H1 (cell line): ENCODE measurements at regions not wholly inside any gene's neighbourhood (a gene's known extent, or its start where the extent isn't known, plus 50 kb on each side); places are given as distances from the start of the nearest gene placed in this dataset.

Experiments
- CTCF ChIA-PET: fragments of 300-600 bp; sonication (Branson Sonifier 250); formaldehyde crosslinking; loops from one replicate; lab custom pipeline; 2021; ENCODE audit not compliant: partially characterized antibody; lab: Charles Lee
- POLR2A ChIA-PET: fragments of 300-600 bp; sonication (Branson Sonifier 250); formaldehyde crosslinking; loops from one replicate; lab custom pipeline; 2021; ENCODE audit warnings: inconsistent platforms; ENCODE audit not compliant: partially characterized antibody; lab: Charles Lee
- DNase-seq, 2 experiments: peaks; one replicate each; pipeline versions ENCODE4 v3.0.0 to v3.0.0-alpha.2; 2010 to 2022; ENCODE audit warnings: low spot score in 2 of 2, low read depth in 1 of 2, mixed read lengths in 1 of 2
- FAIRE-seq: peaks from 2 replicates; lab custom pipeline; 2011; peaks lifted over from hg19 to GRCh38; lab: Jason Lieb, UNC
- H2AFZ ChIP-seq: 2 replicates; pipeline ENCODE4 v1.8.1; 2012; ENCODE audit warnings: low read length, inconsistent platforms
- H2AK5ac ChIP-seq: 2 replicates; pipeline ENCODE4 v1.6.1; 2013; ENCODE audit warnings: low read depth, low read length
- H2BK120ac ChIP-seq: replicated peaks from 2 replicates; pipeline ENCODE3; 2013; ENCODE audit warnings: low read depth, low read length, inconsistent platforms
- H2BK12ac ChIP-seq: 2 replicates; pipeline ENCODE4 v1.6.1; 2013; ENCODE audit warnings: low read depth, low read length
- H2BK15ac ChIP-seq: 2 replicates; pipeline ENCODE4 v1.6.1; 2013; ENCODE audit warnings: low read length
- H2BK20ac ChIP-seq: 2 replicates; pipeline ENCODE4 v1.6.1; 2013; ENCODE audit warnings: low read length
- H2BK5ac ChIP-seq: 2 replicates; pipeline ENCODE4 v1.6.1; 2013; ENCODE audit warnings: low read depth, low read length
- H3K14ac ChIP-seq: 2 replicates; pipeline ENCODE4 v1.6.1; 2013; ENCODE audit warnings: inconsistent platforms; ENCODE audit not compliant: insufficient read length
- H3K18ac ChIP-seq: 2 replicates; pipeline ENCODE4 v1.6.1; 2013; ENCODE audit warnings: low read length; ENCODE audit errors: extremely low read depth
- H3K23ac ChIP-seq: 2 replicates; pipeline ENCODE4 v1.6.1; 2013; ENCODE audit warnings: inconsistent platforms; ENCODE audit not compliant: insufficient read length
- H3K23me2 ChIP-seq: 2 replicates; pipeline ENCODE4 v1.6.1; 2013; ENCODE audit warnings: low read depth, low read length
- H3K27ac ChIP-seq: 2 replicates; pipeline ENCODE4 v1.6.1; 2011; ENCODE audit warnings: low read depth, low read length, inconsistent platforms
- H3K27me3 ChIP-seq, 4 experiments: replicated peaks in 1 of 4; 1 replicate in 1 of 4; 2 replicates in 3 of 4; pipeline versions ENCODE4 v1.6.1 to v1.8.1; 2011 to 2013; ENCODE audit warnings: low read length in 3 of 4, mild to moderate bottlenecking in 3 of 4, inconsistent platforms in 2 of 4, mixed read lengths in 2 of 4, moderate library complexity in 1 of 4; ENCODE audit not compliant: control insufficient read depth in 3 of 4, insufficient read depth in 3 of 4; ENCODE audit errors: extremely low read depth in 1 of 4
- H3K36me3 ChIP-seq, 4 experiments: 2 replicates each; pipeline versions ENCODE4 v1.6.1 to v1.8.1; 2011 to 2013; ENCODE audit warnings: mild to moderate bottlenecking in 4 of 4, low read length in 3 of 4, moderate library complexity in 2 of 4, control low read depth in 1 of 4, inconsistent platforms in 1 of 4; ENCODE audit not compliant: insufficient read depth in 4 of 4, control insufficient read depth in 2 of 4
- H3K4ac ChIP-seq: replicated peaks from 2 replicates; pipeline ENCODE3; 2013; ENCODE audit warnings: low read length, low read depth, mixed read lengths, inconsistent platforms; ENCODE audit not compliant: insufficient read length
- H3K4me1 ChIP-seq, 4 experiments: replicated peaks in 1 of 4; 1 replicate in 1 of 4; 2 replicates in 3 of 4; pipeline versions ENCODE4 v1.6.1 to v1.8.1; 2011 to 2013; ENCODE audit warnings: low read length in 3 of 4, inconsistent platforms in 2 of 4, mixed read lengths in 1 of 4; ENCODE audit not compliant: insufficient read depth in 4 of 4, control insufficient read depth in 3 of 4
- H3K4me2 ChIP-seq, 2 experiments: 2 replicates each; pipeline versions ENCODE4 v1.6.1 to v1.8.1; 2011 to 2013; ENCODE audit warnings: low read depth in 2 of 2, low read length in 2 of 2, control low read depth in 1 of 2, inconsistent platforms in 1 of 2, mild to moderate bottlenecking in 1 of 2; ENCODE audit not compliant: insufficient read depth in 1 of 2
- H3K4me3 ChIP-seq, 4 experiments: fragments of 200-600, 300-600 bp in 1 of 4; sonication (generic), shearing (Covaris generic), sonication (Bioruptor Twin) in 1 of 4; 2 replicates each; pipeline versions ENCODE4 v1.5.1 to v1.8.1; 2011 to 2016; ENCODE audit warnings: low read length in 4 of 4, low read depth in 3 of 4, control low read depth in 2 of 4, inconsistent platforms in 2 of 4, mild to moderate bottlenecking in 2 of 4, mixed read lengths in 1 of 4, moderate library complexity in 1 of 4; ENCODE audit not compliant: insufficient read depth in 2 of 4; ENCODE audit errors: extremely low read depth in 1 of 4
- H3K56ac ChIP-seq: replicated peaks from 2 replicates; pipeline ENCODE3; 2013; ENCODE audit warnings: low read depth, mild to moderate bottlenecking, mixed read lengths, low read length, inconsistent platforms; ENCODE audit not compliant: insufficient read length
- H3K79me1 ChIP-seq: 2 replicates; pipeline ENCODE4 v1.6.1; 2013; ENCODE audit warnings: low read depth, low read length, control low read depth
- H3K79me2 ChIP-seq, 2 experiments: 2 replicates each; pipeline versions ENCODE4 v1.6.1 to v1.8.1; 2012 to 2013; ENCODE audit warnings: low read length in 2 of 2, mild to moderate bottlenecking in 2 of 2, inconsistent platforms in 1 of 2; ENCODE audit not compliant: insufficient read depth in 2 of 2, control insufficient read depth in 1 of 2
- H3K9ac ChIP-seq, 4 experiments: replicated peaks in 1 of 4; 1 replicate in 1 of 4; 2 replicates in 3 of 4; pipeline versions ENCODE4 v1.6.1 to v1.8.1; 2011 to 2013; ENCODE audit warnings: low read depth in 3 of 4, low read length in 3 of 4, control low read depth in 2 of 4, mild to moderate bottlenecking in 2 of 4, moderate library complexity in 2 of 4, inconsistent platforms in 1 of 4; ENCODE audit errors: extremely low read depth in 1 of 4
- H3K9me3 ChIP-seq, 2 experiments: 2 replicates each; pipeline versions ENCODE4 v1.6.1 to v1.8.1; 2012 to 2013; ENCODE audit warnings: mild to moderate bottlenecking in 2 of 2, moderate library complexity in 2 of 2, control low read depth in 1 of 2, inconsistent platforms in 1 of 2, low read depth in 1 of 2, low read length in 1 of 2, mixed read lengths in 1 of 2; ENCODE audit not compliant: insufficient read depth in 2 of 2
- H4K20me1 ChIP-seq, 2 experiments: replicated peaks in 1 of 2; 2 replicates each; pipeline versions ENCODE3 to v1.8.1; 2011 to 2013; ENCODE audit warnings: inconsistent platforms in 2 of 2, low read length in 2 of 2, mild to moderate bottlenecking in 1 of 2; ENCODE audit not compliant: insufficient read depth in 2 of 2, control insufficient read depth in 1 of 2
- H4K5ac ChIP-seq: 2 replicates; pipeline ENCODE4 v1.6.1; 2013; ENCODE audit warnings: low read length, low read depth, mixed read lengths, inconsistent platforms; ENCODE audit not compliant: insufficient read length
- H4K8ac ChIP-seq: 2 replicates; pipeline ENCODE4 v1.8.0; 2013; ENCODE audit warnings: mild to moderate bottlenecking, moderate library complexity, low read length, inconsistent platforms; ENCODE audit not compliant: insufficient read depth; ENCODE audit errors: extremely low read depth
- H4K91ac ChIP-seq: replicated peaks from 2 replicates; pipeline ENCODE3; 2013; ENCODE audit warnings: low read length, mixed read lengths, inconsistent platforms; ENCODE audit not compliant: insufficient read length
- CBX5 ChIP-seq: fragments of 300-800, 300-1000 bp; sonication (generic); IDR thresholded peaks from 2 replicates; pipeline ENCODE4 v1.7.1; 2016; ENCODE audit warnings: antibody characterized with exemption, low read length, low read depth
- CTBP2 ChIP-seq: IDR thresholded peaks from 2 replicates; pipeline ENCODE4 v1.7.0; 2011; ENCODE audit warnings: borderline replicate concordance, mild to moderate bottlenecking, moderate library complexity, mixed read lengths, low read length; ENCODE audit not compliant: insufficient read depth, insufficient read length
- EGR1 ChIP-seq: IDR thresholded peaks from 2 replicates; pipeline ENCODE4 v1.6.1; 2011; ENCODE audit warnings: low read depth, low read length, borderline replicate concordance
- KDM1A ChIP-seq: fragments of 200-600, 300-600 bp; sonication (generic); IDR thresholded peaks from 2 replicates; pipeline ENCODE4 v1.7.1; 2016; ENCODE audit warnings: mild to moderate bottlenecking, low read length, borderline replicate concordance
- PHF8 ChIP-seq: fragments of 200-600 bp; sonication (generic); conservative IDR thresholded peaks from 2 replicates; pipeline ENCODE4 v1.7.1; 2012; ENCODE audit warnings: low read depth, mild to moderate bottlenecking, inconsistent platforms, low read length, moderate library complexity
- RAD21 ChIP-seq, 2 experiments: IDR thresholded peaks in 1 of 2; conservative IDR thresholded peaks in 1 of 2; 2 replicates each; pipeline ENCODE4 v1.6.1; 2011; ENCODE audit warnings: low read depth in 2 of 2, low read length in 2 of 2, improper control_type of control experiment in 1 of 2, inconsistent platforms in 1 of 2, mild to moderate bottlenecking in 1 of 2, moderate library complexity in 1 of 2
- WGBS, 2 experiments: shearing (Covaris generic) in 1 of 2; methylation state at CpG; one replicate each; pipeline versions ENCODE4 v1.1.6 to v1.1.7; 2013 to 2015; ENCODE audit warnings: low lambda C conversion rate in 2 of 2, mixed read lengths in 2 of 2, inconsistent platforms in 1 of 2, low coverage in 1 of 2, missing lambda C conversion rate in 1 of 2; ENCODE audit not compliant: insufficient replicate concordance in 2 of 2, insufficient coverage in 1 of 2, insufficient read length in 1 of 2; ENCODE audit errors: extremely low coverage in 1 of 2, missing lambda C conversion rate in 1 of 2; 5-methylcytosine and 5-hydroxymethylcytosine counted together
- TF ChIP-seq, protein P1 (sequence below), 3 experiments: IDR thresholded peaks; 1 replicate in 2 of 3; 2 replicates in 1 of 3; pipeline versions ENCODE4 v1.5.1 to v1.6.1; 2011; ENCODE audit warnings: low read length in 3 of 3, mild to moderate bottlenecking in 3 of 3, inconsistent platforms in 2 of 3, low read depth in 1 of 3, moderate library complexity in 1 of 3; ENCODE audit not compliant: insufficient read depth in 1 of 3; ENCODE audit errors: control extremely low read depth in 1 of 3

DNA sequence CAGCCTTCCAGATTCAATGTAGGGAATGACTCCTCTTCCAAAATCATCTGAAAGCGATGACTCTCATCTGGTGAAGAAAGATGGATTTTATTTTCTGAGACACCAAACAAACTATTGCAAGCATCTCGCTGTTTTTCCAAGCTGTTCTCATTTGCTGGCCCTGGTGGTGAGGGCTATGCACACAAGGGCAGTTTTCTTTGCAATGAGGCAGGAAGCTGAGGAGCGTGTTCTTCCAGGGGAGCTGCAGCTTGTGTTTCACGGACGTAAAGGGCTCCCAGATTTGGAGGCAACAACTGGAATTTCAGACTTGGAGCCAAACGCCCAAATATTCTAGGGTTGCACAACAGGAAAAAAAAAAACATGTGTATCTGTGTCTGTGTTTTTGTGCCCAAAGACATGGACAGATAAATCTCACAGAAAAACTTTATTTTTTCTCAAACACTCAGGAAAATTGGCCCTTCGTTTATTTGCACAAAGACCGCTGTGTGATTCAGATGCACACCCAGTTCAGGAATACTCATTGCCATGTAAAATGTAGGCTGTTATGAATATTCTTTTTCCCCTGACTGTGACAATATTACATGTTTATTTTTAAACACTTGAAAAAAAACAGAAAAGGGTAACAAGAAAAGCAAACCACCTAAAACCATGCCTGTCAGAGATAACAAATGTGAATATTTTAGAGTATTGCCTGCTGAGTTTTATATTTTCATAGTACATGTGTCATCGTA is 151.3 kb downstream of the GAS1 start:
- H3K79me1 ChIP-seq: no peaks in the 10 kb centered on the region
- no peak overlapping the region for H2BK15ac ChIP-seq
- peaks cover 4 to 17% (median 8%) of the 10 kb centered on the region in 4 experiments for H3K4me1 ChIP-seq
- H3K4ac ChIP-seq: no peak overlapping the region
- H2BK5ac ChIP-seq: no peak overlapping the region
- no peaks in the 10 kb centered on the region for H3K27me3 ChIP-seq
- 71% methylated on average over 9 of the region's 9 CpGs; no CpG with 5 or more reads in 1 of the 2 experiments for WGBS, 2 experiments
- TF ChIP-seq CTBP2: no peak
- TF ChIP-seq KDM1A: no peak
- TF ChIP-seq CBX5: no peak
- TF ChIP-seq, protein P1, sequence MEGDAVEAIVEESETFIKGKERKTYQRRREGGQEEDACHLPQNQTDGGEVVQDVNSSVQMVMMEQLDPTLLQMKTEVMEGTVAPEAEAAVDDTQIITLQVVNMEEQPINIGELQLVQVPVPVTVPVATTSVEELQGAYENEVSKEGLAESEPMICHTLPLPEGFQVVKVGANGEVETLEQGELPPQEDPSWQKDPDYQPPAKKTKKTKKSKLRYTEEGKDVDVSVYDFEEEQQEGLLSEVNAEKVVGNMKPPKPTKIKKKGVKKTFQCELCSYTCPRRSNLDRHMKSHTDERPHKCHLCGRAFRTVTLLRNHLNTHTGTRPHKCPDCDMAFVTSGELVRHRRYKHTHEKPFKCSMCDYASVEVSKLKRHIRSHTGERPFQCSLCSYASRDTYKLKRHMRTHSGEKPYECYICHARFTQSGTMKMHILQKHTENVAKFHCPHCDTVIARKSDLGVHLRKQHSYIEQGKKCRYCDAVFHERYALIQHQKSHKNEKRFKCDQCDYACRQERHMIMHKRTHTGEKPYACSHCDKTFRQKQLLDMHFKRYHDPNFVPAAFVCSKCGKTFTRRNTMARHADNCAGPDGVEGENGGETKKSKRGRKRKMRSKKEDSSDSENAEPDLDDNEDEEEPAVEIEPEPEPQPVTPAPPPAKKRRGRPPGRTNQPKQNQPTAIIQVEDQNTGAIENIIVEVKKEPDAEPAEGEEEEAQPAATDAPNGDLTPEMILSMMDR (IDR thresholded peaks at IDR 0.05; ENCODE audit: control extremely low read depth in 1 of 3, insufficient read depth in 1 of 3, low read depth in 1 of 3, low read length in 3 of 3): peak in 1 of 3 experiments; percentile 9; a peak in 1 of 4 replicates
- TF ChIP-seq RAD21 (IDR thresholded peaks at IDR 0.05 in 1 of 2, conservative IDR thresholded peaks at IDR 0.05 in 1 of 2; ENCODE audit: low read depth in 2 of 2, low read length in 2 of 2): peak in 1 of 2 experiments; percentile 1; a peak in 1 of 4 replicates
- no peak for TF ChIP-seq PHF8
- no peak for TF ChIP-seq EGR1
- FAIRE-seq: no peak
- H3K23me2 ChIP-seq: no peaks in the 10 kb centered on the region
- no peak overlapping the region for H3K14ac ChIP-seq
- H4K91ac ChIP-seq: no peak overlapping the region
- H3K4me2 ChIP-seq: peak overlapping the region in 1 of 2 experiments; percentile 33; a peak in 1 of 4 replicates
- no peak overlapping the region for H2BK12ac ChIP-seq
- no peak overlapping the region for H3K18ac ChIP-seq
- no peak overlapping the region for H2AFZ ChIP-seq
- no peak overlapping the region for H4K8ac ChIP-seq
- no peak overlapping the region for H2BK20ac ChIP-seq
- H3K23ac ChIP-seq: no peak overlapping the region
- CTCF ChIA-PET: interaction anchor here (0.7 to 4.0 kb wide), 7 partner anchors 9 to 183 kb away, joined by 3 to 15 read pairs (median 4); no protein-coding TSS in a partner anchor
- no peak overlapping the region for H2BK120ac ChIP-seq
- no peak overlapping the region for H3K56ac ChIP-seq
- H4K5ac ChIP-seq: no peak overlapping the region
- H3K9me3 ChIP-seq: no peaks in the 10 kb centered on the region
- peaks cover 0 to 2% of the 10 kb centered on the region in 2 experiments for H4K20me1 ChIP-seq
- H3K79me2 ChIP-seq: no peaks in the 10 kb centered on the region
- H3K27ac ChIP-seq: no peak overlapping the region
- no peak overlapping the region for H2AK5ac ChIP-seq
- H3K36me3 ChIP-seq: no peaks in the 10 kb centered on the region
- no peak overlapping the region for H3K4me3 ChIP-seq
- no peak for DNase-seq
- H3K9ac ChIP-seq: no peak overlapping the region
- POLR2A ChIA-PET: no interaction called here
